GM12878 (cell line): ENCODE measurements at regions not wholly inside any gene's neighbourhood (a gene's known extent, or its start where the extent isn't known, plus 50 kb on each side); places are given as distances from the start of the nearest gene placed in this dataset.

ENCODE experiments used
- ATAC-seq: fragments of 200-7000 bp; cut with Tn5 transposase; 3 replicates; pipeline ENCODE4 v1.9.1; 2020; ENCODE audit warnings: mild to moderate bottlenecking, moderate library complexity
- BruUV-seq: library from RNA; stranded (reverse); fragments of 400-500 nt; replicated peaks from 2 replicates; lab custom pipeline; 2021; lab: Mats Ljungman, UMichigan
- CTCF ChIA-PET: fragments of 300-600 bp; sonication (Branson Sonifier 250); formaldehyde crosslinking; extraction: SDS; loops from one replicate; lab custom pipeline; 2021; ENCODE audit warnings: inconsistent platforms; lab: Yijun Ruan, JAX
- POLR2A ChIA-PET: fragments of 350-600 bp; formaldehyde crosslinking; extraction: SDS; loops from one replicate; lab custom pipeline; 2021; ENCODE audit warnings: inconsistent platforms; lab: Charles Lee
- RAD21 ChIA-PET: fragments of 300-600 bp; sonication (Branson Sonifier 250); formaldehyde crosslinking; loops from one replicate; lab custom pipeline; 2023; ENCODE audit warnings: antibody characterized with exemption; ENCODE audit not compliant: unreplicated experiment; lab: Charles Lee
- SMC1A ChIA-PET: fragments of 300-600 bp; sonication (Branson Sonifier 250); formaldehyde crosslinking; loops from one replicate; lab custom pipeline; 2023; ENCODE audit not compliant: unreplicated experiment, uncharacterized antibody; lab: Charles Lee
- DNase-seq: peaks from one replicate; pipeline ENCODE4 v3.0.0-alpha.2; 2011; ENCODE audit warnings: low read depth, low spot score
- FAIRE-seq: peaks from 3 replicates; lab custom pipeline; 2011; peaks lifted over from hg19 to GRCh38; lab: Jason Lieb, UNC
- H2AFZ ChIP-seq: 2 replicates; pipeline ENCODE4 v1.6.0; 2011; ENCODE audit warnings: low read depth, low read length, control low read depth; ENCODE audit not compliant: control insufficient read depth
- H3K27ac ChIP-seq: 2 replicates; pipeline ENCODE4 v1.5.1; 2011; ENCODE audit warnings: control low read depth; ENCODE audit not compliant: control insufficient read depth, insufficient read depth
- H3K27me3 ChIP-seq, 2 experiments: replicated peaks in 1 of 2; 2 replicates each; pipeline versions ENCODE4 v1.6.0 to v1.6.1; 2011; ENCODE audit warnings: low read length in 1 of 2; ENCODE audit not compliant: control insufficient read depth in 2 of 2, insufficient read depth in 2 of 2
- H3K36me3 ChIP-seq, 2 experiments: 2 replicates each; pipeline ENCODE4 v1.5.1; 2011; ENCODE audit warnings: low read length in 1 of 2; ENCODE audit not compliant: control insufficient read depth in 2 of 2, insufficient read depth in 2 of 2
- H3K4me1 ChIP-seq: 2 replicates; pipeline ENCODE4 v1.6.1; 2011; ENCODE audit warnings: mild to moderate bottlenecking, low read length, moderate library complexity, mixed read lengths; ENCODE audit not compliant: control insufficient read depth, insufficient read depth
- H3K4me2 ChIP-seq: 2 replicates; pipeline ENCODE4 v1.6.0; 2011; ENCODE audit warnings: control low read depth; ENCODE audit not compliant: control insufficient read depth, insufficient read depth
- H3K4me3 ChIP-seq: fragments of 200-600 bp; sonication (generic); 2 replicates; pipeline ENCODE4 v1.5.1; 2016
- H3K79me2 ChIP-seq: 2 replicates; pipeline ENCODE4 v1.6.0; 2011; ENCODE audit warnings: low read length; ENCODE audit not compliant: control insufficient read depth, insufficient read depth
- H3K9ac ChIP-seq: 2 replicates; pipeline ENCODE4 v1.8.0; 2011; ENCODE audit warnings: low read length, control low read depth, mixed read lengths; ENCODE audit not compliant: control insufficient read depth, insufficient read depth
- H3K9me3 ChIP-seq: replicated peaks from 3 replicates; pipeline ENCODE4 v1.5.1; 2011; ENCODE audit warnings: mild to moderate bottlenecking, low read length; ENCODE audit not compliant: control insufficient read depth, insufficient read depth
- H4K20me1 ChIP-seq: 2 replicates; pipeline ENCODE4 v1.6.0; 2011; ENCODE audit not compliant: control insufficient read depth, insufficient read depth
- MTA2 ChIP-seq: fragments of 450-650 bp; IDR thresholded peaks from 2 replicates; pipeline ENCODE4 v1.6.1; 2016; ENCODE audit warnings: low read depth, mild to moderate bottlenecking, moderate library complexity
- ZNF687 ChIP-seq: fragments of 450-650 bp; IDR thresholded peaks from 2 replicates; pipeline ENCODE4 v1.6.1; 2017; ENCODE audit warnings: mild to moderate bottlenecking, moderate library complexity
- WGBS: methylation state at CpG from one replicate; pipeline ENCODE4 v1.1.6; 2016; ENCODE audit warnings: low lambda C conversion rate; ENCODE audit not compliant: insufficient replicate concordance, insufficient coverage; ENCODE audit errors: missing lambda C conversion rate; 5-methylcytosine and 5-hydroxymethylcytosine counted together
- in situ Hi-C: fragments of 300-500 bp; cut with MboI; formaldehyde crosslinking; loops from 9 replicates; pipeline ENCODE4 v1.14.3; 2018; ENCODE audit warnings: mixed read lengths
- intact Hi-C: fragments of 100-400 bp; cut with micrococcal nuclease; formaldehyde crosslinking; loops from one replicate; pipeline ENCODE4 v1.14.2; 2022; ENCODE audit not compliant: unreplicated experiment

GRCh38 chr1:38475624-38476005 lies 384.0 kb downstream of the RRAGC start:
- Histone ChIP-seq H3K4me1 (peaks cover 23% of the 10 kb centered on the region), H3K9ac (peak overlapping the region; percentile 99), H3K27ac (peak overlapping the region; percentile 100), H3K79me2 (peaks cover 24% of the 10 kb centered on the region), H3K4me3 (peak overlapping the region; percentile 86), H3K27me3 (no peaks in the 10 kb centered on the region), H3K4me2 (peak overlapping the region; percentile 89), H3K9me3 (peaks cover 8% of the 10 kb centered on the region; the same call in 1 of the 3 replicates), H4K20me1 (no peaks in the 10 kb centered on the region), H3K36me3 (no peaks in the 10 kb centered on the region), H2AFZ (no peak overlapping the region; the same call in 1 of the 2 replicates)
- ChIA-PET CTCF (interaction anchor here (0.7 to 4.7 kb wide), 10 partner anchors 15 to 448 kb away, joined by 3 to 21 read pairs (median 4); no protein-coding TSS in a partner anchor), POLR2A (interaction anchor here (0.5 to 3.4 kb wide), 9 partner anchors 11 to 620 kb away, joined by 3 to 18 read pairs (median 6); no protein-coding TSS in a partner anchor), SMC1A (interaction anchor here (0.6 to 3.6 kb wide), 26 partner anchors 8 to 448 kb away, joined by 3 to 28 read pairs (median 5); no protein-coding TSS in a partner anchor), RAD21 (interaction anchor here (0.6 to 3.1 kb wide), 17 partner anchors 8 to 448 kb away, joined by 3 to 16 read pairs (median 3); no protein-coding TSS in a partner anchor)
- no peak for DNase-seq
- in situ Hi-C loops (no loop called here), intact Hi-C loops (loop anchor here (5.0 to 10.0 kb wide), 2 partner anchors 112 to 301 kb away; no protein-coding TSS in a partner anchor)
- no peak for FAIRE-seq
- WGBS = 0% methylated on average over 6 of the region's 6 CpGs
- TSS peak; percentile 96 for BruUV-seq
- peak; percentile 28 for TF ChIP-seq ZNF687
- TF ChIP-seq MTA2 = no peak
- peak; percentile 5 for ATAC-seq
